Endothelial cell of umbilical vein (primary cell): ENCODE measurements at regions not wholly inside any gene's neighbourhood (a gene's known extent, or its start where the extent isn't known, plus 50 kb on each side); places are given as distances from the start of the nearest gene placed in this dataset.

Source experiments
- BruUV-seq: library from RNA; stranded (reverse); fragments of 400-500 nt; replicated peaks from 2 replicates; lab custom pipeline; 2021; lab: Mats Ljungman, UMichigan
- CTCF ChIA-PET: fragments of 300-600, 350-600 bp; sonication (Branson Sonifier 250); formaldehyde crosslinking; loops from one replicate; lab custom pipeline; 2021; ENCODE audit warnings: antibody characterized with exemption, inconsistent platforms; lab: Charles Lee
- POLR2A ChIA-PET: fragments of 300-600, 350-600 bp; sonication (Branson Sonifier 250); formaldehyde crosslinking; loops from one replicate; lab custom pipeline; 2021; ENCODE audit warnings: antibody characterized with exemption, inconsistent platforms; lab: Charles Lee
- DNase-seq: peaks from one replicate; pipeline ENCODE4 v3.0.0-alpha.2; 2011; ENCODE audit warnings: low read depth, low spot score
- FAIRE-seq: peaks from 2 replicates; lab custom pipeline; 2011; peaks lifted over from hg19 to GRCh38; lab: Jason Lieb, UNC
- H2AFZ ChIP-seq: 2 replicates; pipeline ENCODE4 v1.6.0; 2012; ENCODE audit warnings: low read depth, low read length, control low read depth, inconsistent platforms
- H3K27ac ChIP-seq: 2 replicates; pipeline ENCODE4 v1.5.1; 2011; ENCODE audit warnings: low read depth, mild to moderate bottlenecking, control low read depth, low read length, moderate library complexity; ENCODE audit not compliant: insufficient read depth
- H3K27me3 ChIP-seq, 2 experiments: 2 replicates each; pipeline versions ENCODE4 v1.6.0 to v1.6.1; 2011; ENCODE audit warnings: low read length in 2 of 2, mixed read lengths in 1 of 2; ENCODE audit not compliant: control insufficient read depth in 2 of 2, insufficient read depth in 2 of 2
- H3K36me3 ChIP-seq, 2 experiments: 2 replicates in 1 of 2; 3 replicates in 1 of 2; pipeline ENCODE4 v1.5.1; 2011; ENCODE audit warnings: low read length in 2 of 2, mild to moderate bottlenecking in 1 of 2, moderate library complexity in 1 of 2; ENCODE audit not compliant: control insufficient read depth in 2 of 2, insufficient read depth in 2 of 2; ENCODE audit errors: extremely low read depth in 1 of 2
- H3K4me1 ChIP-seq: 3 replicates; pipeline ENCODE4 v1.5.1; 2011; ENCODE audit warnings: mild to moderate bottlenecking, low read length; ENCODE audit not compliant: control insufficient read depth, insufficient read depth; ENCODE audit errors: extremely low read depth
- H3K4me2 ChIP-seq: 2 replicates; pipeline ENCODE4 v1.6.1; 2011; ENCODE audit warnings: low read length, control low read depth, mixed read lengths; ENCODE audit not compliant: insufficient read depth
- H3K4me3 ChIP-seq, 3 experiments: fragments of 200-600 bp in 1 of 3; sonication (generic), shearing (Covaris generic) in 1 of 3; replicated peaks in 1 of 3; 2 replicates each; pipeline ENCODE4 v1.5.1; 2011 to 2016; ENCODE audit warnings: control low read depth in 3 of 3, low read length in 3 of 3, mild to moderate bottlenecking in 2 of 3, inconsistent platforms in 1 of 3, low read depth in 1 of 3, moderate library complexity in 1 of 3; ENCODE audit not compliant: insufficient read depth in 1 of 3
- H3K79me2 ChIP-seq: 2 replicates; pipeline ENCODE4 v1.6.0; 2012; ENCODE audit warnings: low read length, inconsistent platforms; ENCODE audit not compliant: control insufficient read depth, insufficient read depth
- H3K9ac ChIP-seq: replicated peaks from 2 replicates; pipeline ENCODE3; 2011; ENCODE audit warnings: low read length, control low read depth; ENCODE audit not compliant: insufficient read depth; ENCODE audit errors: extremely low read depth
- H3K9me1 ChIP-seq: replicated peaks from 3 replicates; pipeline ENCODE4 v1.6.0; 2011; ENCODE audit warnings: mild to moderate bottlenecking, low read length; ENCODE audit not compliant: control insufficient read depth, insufficient read depth; ENCODE audit errors: extremely low read depth
- H3K9me3 ChIP-seq: replicated peaks from 2 replicates; pipeline ENCODE4 v1.5.1; 2012; ENCODE audit warnings: low read length, inconsistent platforms; ENCODE audit not compliant: control insufficient read depth, insufficient read depth
- H4K20me1 ChIP-seq: replicated peaks from 2 replicates; pipeline ENCODE3; 2011; ENCODE audit warnings: mild to moderate bottlenecking, low read length; ENCODE audit not compliant: control insufficient read depth, insufficient read depth; ENCODE audit errors: extremely low read depth
- EZH2 ChIP-seq: IDR thresholded peaks from 2 replicates; pipeline ENCODE4 v1.6.1; 2012; ENCODE audit warnings: borderline replicate concordance, low read depth, mild to moderate bottlenecking, moderate library complexity, low read length, inconsistent platforms; ENCODE audit not compliant: severe bottlenecking
- FOS ChIP-seq: IDR thresholded peaks from 2 replicates; pipeline ENCODE4 v1.6.1; 2011; ENCODE audit warnings: mild to moderate bottlenecking, low read length, moderate library complexity, borderline replicate concordance; ENCODE audit not compliant: insufficient read depth
- GATA2 ChIP-seq: IDR thresholded peaks from 2 replicates; pipeline ENCODE4 v1.7.0; 2011; ENCODE audit warnings: low read depth, mild to moderate bottlenecking, moderate library complexity, mixed read lengths, low read length; ENCODE audit not compliant: insufficient read length, insufficient read depth
- JUN ChIP-seq: IDR thresholded peaks from 2 replicates; pipeline ENCODE4 v1.6.1; 2011; ENCODE audit warnings: borderline replicate concordance, low read depth; ENCODE audit not compliant: insufficient read length, insufficient read depth
- MYC ChIP-seq: IDR thresholded peaks from one replicate; pipeline ENCODE4 v1.6.1; 2011; ENCODE audit warnings: mild to moderate bottlenecking, low read depth, low read length
- POLR2A ChIP-seq: IDR thresholded peaks from 2 replicates; pipeline ENCODE4 v1.6.1; 2012; ENCODE audit warnings: low read depth, mild to moderate bottlenecking, control low read depth, low read length
- POLR2AphosphoS5 ChIP-seq: IDR thresholded peaks from 2 replicates; pipeline ENCODE4 v1.6.1; 2012; ENCODE audit warnings: low read depth, mild to moderate bottlenecking, control low read depth, low read length, moderate library complexity; ENCODE audit not compliant: insufficient read depth
- dilution Hi-C: fragments of 300-500 bp; cut with MboI; formaldehyde crosslinking; loops from one replicate; pipeline ENCODE4 v1.15.0; 2019; ENCODE audit warnings: low sequenced_read_pairs; ENCODE audit not compliant: extremely low pct_ligation_motif_present
- intact Hi-C: fragments of 100-400 bp; cut with micrococcal nuclease; formaldehyde crosslinking; loops from one replicate; pipeline ENCODE4 v1.10.0; 2022
- TF ChIP-seq, protein P1 (sequence below), 2 donors: IDR thresholded peaks; 1 replicate in 1 of 2; 2 replicates in 1 of 2; pipeline ENCODE4 v1.5.1; 2011; ENCODE audit warnings: low read length in 2 of 2, mild to moderate bottlenecking in 2 of 2, moderate library complexity in 2 of 2, control low read depth in 1 of 2, inconsistent platforms in 1 of 2, low read depth in 1 of 2; ENCODE audit not compliant: insufficient read depth in 1 of 2; ENCODE audit errors: extremely low read depth in 1 of 2
- TF ChIP-seq, protein P2 (sequence below): IDR thresholded peaks from 2 replicates; pipeline ENCODE4 v1.6.1; 2011; ENCODE audit not compliant: insufficient read depth, insufficient read length

DNA sequence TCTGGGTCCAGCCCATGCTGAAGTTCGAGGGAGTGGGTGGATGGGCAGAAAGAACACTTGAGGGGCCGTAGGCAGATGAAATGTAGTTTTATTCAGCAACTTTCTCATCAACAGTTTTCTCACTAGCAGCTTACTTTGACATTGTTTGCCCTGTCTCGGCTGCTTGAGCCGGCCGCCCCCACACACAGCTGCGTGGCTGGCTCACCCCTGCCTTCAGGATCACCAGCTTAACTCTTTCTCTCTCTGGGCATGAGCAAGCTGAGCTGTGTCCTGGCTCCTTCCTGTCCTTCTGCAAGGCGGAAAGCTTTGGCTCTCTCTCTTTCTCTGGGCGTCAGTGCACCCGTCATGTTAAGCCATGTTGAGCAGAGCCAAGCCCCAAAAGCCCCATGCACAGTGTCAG lies 104.4 kb upstream of the GNG12 start:
- Histone ChIP-seq H3K27me3 (no peaks in the 10 kb centered on the region), H3K4me2 (no peak overlapping the region), H3K9me1 (no peaks in the 10 kb centered on the region), H3K27ac (no peak overlapping the region), H3K9ac (no peak overlapping the region), H2AFZ (no peak overlapping the region), H3K4me3 (no peak overlapping the region), H3K4me1 (no peaks in the 10 kb centered on the region), H3K9me3 (no peaks in the 10 kb centered on the region), H4K20me1 (no peaks in the 10 kb centered on the region), H3K79me2 (no peaks in the 10 kb centered on the region), H3K36me3 (no peaks in the 10 kb centered on the region)
- intact Hi-C loops (no loop called here), dilution Hi-C loops (no loop called here)
- ChIA-PET CTCF (interaction anchor here (1.1 kb wide), 1 partner anchor 73 kb away, joined by 3 read pairs; no protein-coding TSS in a partner anchor), POLR2A (no interaction called here)
- no peak for DNase-seq
- TF ChIP-seq, protein P1, sequence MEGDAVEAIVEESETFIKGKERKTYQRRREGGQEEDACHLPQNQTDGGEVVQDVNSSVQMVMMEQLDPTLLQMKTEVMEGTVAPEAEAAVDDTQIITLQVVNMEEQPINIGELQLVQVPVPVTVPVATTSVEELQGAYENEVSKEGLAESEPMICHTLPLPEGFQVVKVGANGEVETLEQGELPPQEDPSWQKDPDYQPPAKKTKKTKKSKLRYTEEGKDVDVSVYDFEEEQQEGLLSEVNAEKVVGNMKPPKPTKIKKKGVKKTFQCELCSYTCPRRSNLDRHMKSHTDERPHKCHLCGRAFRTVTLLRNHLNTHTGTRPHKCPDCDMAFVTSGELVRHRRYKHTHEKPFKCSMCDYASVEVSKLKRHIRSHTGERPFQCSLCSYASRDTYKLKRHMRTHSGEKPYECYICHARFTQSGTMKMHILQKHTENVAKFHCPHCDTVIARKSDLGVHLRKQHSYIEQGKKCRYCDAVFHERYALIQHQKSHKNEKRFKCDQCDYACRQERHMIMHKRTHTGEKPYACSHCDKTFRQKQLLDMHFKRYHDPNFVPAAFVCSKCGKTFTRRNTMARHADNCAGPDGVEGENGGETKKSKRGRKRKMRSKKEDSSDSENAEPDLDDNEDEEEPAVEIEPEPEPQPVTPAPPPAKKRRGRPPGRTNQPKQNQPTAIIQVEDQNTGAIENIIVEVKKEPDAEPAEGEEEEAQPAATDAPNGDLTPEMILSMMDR (IDR thresholded peaks at IDR 0.05; ENCODE audit: extremely low read depth in 1 of 2, insufficient read depth in 1 of 2, low read depth in 1 of 2, low read length in 2 of 2), result no peak
- TF ChIP-seq JUN (no peak), POLR2AphosphoS5 (no peak), EZH2 (no peak), MYC (no peak), GATA2 (no peak), FOS (no peak), POLR2A (no peak)
- TF ChIP-seq, protein P2, sequence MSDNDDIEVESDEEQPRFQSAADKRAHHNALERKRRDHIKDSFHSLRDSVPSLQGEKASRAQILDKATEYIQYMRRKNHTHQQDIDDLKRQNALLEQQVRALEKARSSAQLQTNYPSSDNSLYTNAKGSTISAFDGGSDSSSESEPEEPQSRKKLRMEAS, result no peak
- FAIRE-seq, result no peak
- BruUV-seq, result no TSS peak
